AG10803 (cell line): ENCODE measurements at regions not wholly inside any gene's neighbourhood (a gene's known extent, or its start where the extent isn't known, plus 50 kb on each side); places are given as distances from the start of the nearest gene placed in this dataset.

Experiments
- DNase-seq: peaks from one replicate; pipeline ENCODE4 v3.0.0; 2010; ENCODE audit warnings: low read depth
- H3K4me3 ChIP-seq: 2 replicates; pipeline ENCODE4 v1.5.1; 2011; ENCODE audit warnings: mild to moderate bottlenecking, low read length, control low read depth
- CTCF ChIP-seq: conservative IDR thresholded peaks from 2 replicates; pipeline ENCODE4 v1.5.1; 2011; ENCODE audit warnings: mild to moderate bottlenecking, low read length, control low read depth, inconsistent platforms

- no peak overlapping the region for H3K4me3 ChIP-seq
- no peak for TF ChIP-seq CTCF
- DNase-seq: no peak
Observed at GRCh38 chrY:8564421-8564820, 772.8 kb upstream of the TSPY4 start.

- DNase-seq: no peak
- no peak for TF ChIP-seq CTCF
- no peak overlapping the region for H3K4me3 ChIP-seq
Observed at GRCh38 chrY:8566198-8566597, 771.1 kb upstream of the TSPY4 start.

DNA sequence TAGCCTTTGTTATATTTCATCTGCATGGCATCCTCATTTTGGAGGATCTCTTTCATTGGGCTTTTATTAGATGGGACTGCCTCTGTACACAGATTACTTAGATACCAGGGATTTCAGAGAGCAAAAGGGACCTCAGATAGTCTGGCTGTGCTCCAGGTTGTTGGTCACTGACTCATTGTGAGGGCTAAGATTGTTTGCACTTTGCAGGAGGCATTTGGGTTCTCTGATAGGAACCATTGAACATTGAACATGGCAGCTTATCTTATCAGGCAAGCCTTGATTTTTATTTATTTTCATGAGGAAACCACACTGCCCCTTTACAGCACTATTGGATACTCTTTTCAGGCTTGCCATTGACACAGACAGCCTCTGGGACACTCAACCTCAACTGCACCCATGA is 766.9 kb upstream of the TSPY4 start:
- no peak for TF ChIP-seq CTCF
- H3K4me3 ChIP-seq: no peak overlapping the region
- no peak for DNase-seq

GRCh38 chrY:8572916-8573315 is 764.3 kb upstream of the TSPY4 start:
- no peak overlapping the region for H3K4me3 ChIP-seq
- no peak for DNase-seq
- TF ChIP-seq CTCF: no peak

GRCh38 chrY:8582277-8582850 is 754.9 kb upstream of the TSPY4 start:
- DNase-seq: no peak
- TF ChIP-seq CTCF: no peak
- H3K4me3 ChIP-seq: no peak overlapping the region

GRCh38 chrY:8583191-8583590 is 754.1 kb upstream of the TSPY4 start:
- TF ChIP-seq CTCF: no peak
- DNase-seq: no peak

DNA sequence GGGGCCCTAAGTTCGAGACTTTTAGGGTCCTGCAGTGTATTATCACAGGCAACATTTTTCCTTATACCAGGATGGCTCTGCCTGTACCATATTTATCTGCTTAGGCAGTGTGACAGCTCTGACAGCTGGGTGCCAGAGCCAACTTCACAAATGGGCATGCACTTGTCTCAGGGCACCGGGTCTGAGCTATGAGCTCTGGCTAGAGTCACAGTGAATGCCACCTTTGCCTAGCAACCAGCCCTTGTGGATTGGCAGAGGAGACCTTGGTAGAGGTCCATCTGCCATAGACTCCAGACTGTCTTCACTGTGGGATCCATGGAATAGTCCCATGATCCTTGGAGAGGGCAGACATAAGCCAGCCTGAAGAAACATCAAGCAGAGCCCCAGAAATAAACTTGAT is 746.6 kb upstream of the TSPY4 start:
- no peak overlapping the region for H3K4me3 ChIP-seq
- no peak for DNase-seq
- no peak for TF ChIP-seq CTCF

More at GRCh38 chrY:8583191-8583590, 754.1 kb upstream of the TSPY4 start:
- no peak overlapping the region for H3K4me3 ChIP-seq
